HL-60 (cell line): ENCODE measurements at regions not wholly inside any gene's neighbourhood (a gene's known extent, or its start where the extent isn't known, plus 50 kb on each side); places are given as distances from the start of the nearest gene placed in this dataset.
"Not testable (repeated sequence)": the region's sequence is repeated elsewhere in the genome, so short reads cannot be mapped to it uniquely, and the experiment has no call there.

Experiments used
- DNase-seq, 2 experiments: peaks; one replicate each; pipeline ENCODE4 v3.0.0-alpha.2; 2010 to 2020; ENCODE audit warnings: low read depth in 1 of 2, low spot score in 1 of 2
- H3K27ac ChIP-seq: fragments of 250-450 bp; sonication (Bioruptor Pico); replicated peaks from 2 replicates; pipeline ENCODE4 v1.5.1; 2020; ENCODE audit warnings: mild to moderate bottlenecking, moderate library complexity
- H3K27me3 ChIP-seq: fragments of 250-450 bp; sonication (Bioruptor Pico); 2 replicates; pipeline ENCODE4 v1.5.1; 2021; ENCODE audit warnings: mild to moderate bottlenecking, moderate library complexity; ENCODE audit not compliant: insufficient read depth, poor library complexity, severe bottlenecking
- H3K4me3 ChIP-seq: replicated peaks from 2 replicates; pipeline ENCODE4 v1.5.1; 2011; ENCODE audit warnings: mild to moderate bottlenecking, control low read depth, low read length; ENCODE audit not compliant: insufficient read depth
- CTCF ChIP-seq: IDR thresholded peaks from one replicate; pipeline ENCODE4 v1.5.1; 2011; ENCODE audit warnings: low read length, control low read depth, inconsistent platforms; ENCODE audit not compliant: insufficient read depth
- GABPA ChIP-seq: IDR thresholded peaks from 2 replicates; pipeline ENCODE4 v1.6.1; 2012; ENCODE audit warnings: low read depth
- POLR2AphosphoS5 ChIP-seq: IDR thresholded peaks from 2 replicates; pipeline ENCODE4 v1.6.1; 2012; ENCODE audit warnings: low read depth
- SPI1 ChIP-seq: IDR thresholded peaks from 2 replicates; pipeline ENCODE4 v1.6.1; 2012; ENCODE audit warnings: low read depth, mild to moderate bottlenecking, borderline replicate concordance
- TF ChIP-seq, protein P1 (sequence below): IDR thresholded peaks from 2 replicates; pipeline ENCODE4 v1.6.1; 2012; ENCODE audit warnings: low read depth; ENCODE audit not compliant: insufficient replicate concordance

GRCh38 chrX:1060562-1060960 is 151.9 kb downstream of the CRLF2 start:
- H3K27me3 ChIP-seq = no peaks in the 10 kb centered on the region
- TF ChIP-seq GABPA (no peak), POLR2AphosphoS5 (no peak), SPI1 (no peak), CTCF (no peak)
- TF ChIP-seq, protein P1, sequence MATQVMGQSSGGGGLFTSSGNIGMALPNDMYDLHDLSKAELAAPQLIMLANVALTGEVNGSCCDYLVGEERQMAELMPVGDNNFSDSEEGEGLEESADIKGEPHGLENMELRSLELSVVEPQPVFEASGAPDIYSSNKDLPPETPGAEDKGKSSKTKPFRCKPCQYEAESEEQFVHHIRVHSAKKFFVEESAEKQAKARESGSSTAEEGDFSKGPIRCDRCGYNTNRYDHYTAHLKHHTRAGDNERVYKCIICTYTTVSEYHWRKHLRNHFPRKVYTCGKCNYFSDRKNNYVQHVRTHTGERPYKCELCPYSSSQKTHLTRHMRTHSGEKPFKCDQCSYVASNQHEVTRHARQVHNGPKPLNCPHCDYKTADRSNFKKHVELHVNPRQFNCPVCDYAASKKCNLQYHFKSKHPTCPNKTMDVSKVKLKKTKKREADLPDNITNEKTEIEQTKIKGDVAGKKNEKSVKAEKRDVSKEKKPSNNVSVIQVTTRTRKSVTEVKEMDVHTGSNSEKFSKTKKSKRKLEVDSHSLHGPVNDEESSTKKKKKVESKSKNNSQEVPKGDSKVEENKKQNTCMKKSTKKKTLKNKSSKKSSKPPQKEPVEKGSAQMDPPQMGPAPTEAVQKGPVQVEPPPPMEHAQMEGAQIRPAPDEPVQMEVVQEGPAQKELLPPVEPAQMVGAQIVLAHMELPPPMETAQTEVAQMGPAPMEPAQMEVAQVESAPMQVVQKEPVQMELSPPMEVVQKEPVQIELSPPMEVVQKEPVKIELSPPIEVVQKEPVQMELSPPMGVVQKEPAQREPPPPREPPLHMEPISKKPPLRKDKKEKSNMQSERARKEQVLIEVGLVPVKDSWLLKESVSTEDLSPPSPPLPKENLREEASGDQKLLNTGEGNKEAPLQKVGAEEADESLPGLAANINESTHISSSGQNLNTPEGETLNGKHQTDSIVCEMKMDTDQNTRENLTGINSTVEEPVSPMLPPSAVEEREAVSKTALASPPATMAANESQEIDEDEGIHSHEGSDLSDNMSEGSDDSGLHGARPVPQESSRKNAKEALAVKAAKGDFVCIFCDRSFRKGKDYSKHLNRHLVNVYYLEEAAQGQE = no peak
- H3K27ac ChIP-seq = no peak overlapping the region
- no peak overlapping the region for H3K4me3 ChIP-seq
- no peak for DNase-seq

DNA sequence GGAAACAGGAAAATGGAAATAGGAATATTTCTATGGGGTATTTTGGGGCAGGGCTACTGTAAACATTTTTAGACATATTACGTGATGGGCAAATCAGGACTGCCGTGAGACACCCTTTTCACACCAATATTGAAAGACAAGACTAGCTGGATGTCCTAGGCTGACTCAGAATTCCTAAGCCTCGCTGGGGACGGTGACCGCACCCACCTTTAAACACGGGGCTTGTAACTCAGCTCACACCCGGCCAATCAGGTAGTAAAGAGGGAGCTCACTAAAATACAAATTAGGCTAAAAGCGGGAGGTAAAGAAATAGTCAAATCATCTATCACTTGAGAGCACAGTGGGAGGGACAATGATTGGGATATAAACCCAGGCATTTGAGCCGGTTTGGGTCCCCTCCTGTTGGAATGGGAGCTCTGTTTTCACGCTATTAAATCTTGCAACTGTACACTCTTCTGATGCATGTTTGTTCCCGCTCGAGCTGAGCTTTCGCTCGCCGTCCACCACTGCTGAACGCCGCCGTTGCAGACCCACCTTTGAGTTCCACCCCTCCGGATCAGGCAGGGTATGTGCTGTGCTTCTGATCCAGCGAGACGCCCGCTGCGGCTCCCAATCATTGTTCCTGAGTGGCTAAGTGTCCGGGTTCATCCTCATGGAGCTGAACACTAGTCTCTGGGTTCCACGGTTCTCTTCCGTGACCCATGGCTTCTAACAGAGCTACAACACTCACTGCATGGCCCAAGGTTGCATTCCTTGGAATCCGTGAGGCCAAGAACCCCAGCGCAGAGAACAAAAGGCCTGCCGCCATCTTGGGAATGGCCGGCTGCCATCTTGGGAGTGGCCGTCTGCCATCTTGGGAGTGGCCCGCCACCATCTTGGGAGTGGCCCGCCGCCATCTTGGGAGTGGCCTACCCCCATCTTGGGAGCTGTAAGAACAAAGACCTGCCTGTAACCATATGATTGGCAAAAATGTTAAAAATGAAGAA is 152.6 kb downstream of the CRLF2 start:
- H3K27ac ChIP-seq = no peak overlapping the region
- H3K4me3 ChIP-seq = no peak overlapping the region
- DNase-seq = no peak
- no peaks in the 10 kb centered on the region for H3K27me3 ChIP-seq
- TF ChIP-seq GABPA (no peak), POLR2AphosphoS5 (peak; percentile 86)
- TF ChIP-seq, protein P1 = no peak

DNA sequence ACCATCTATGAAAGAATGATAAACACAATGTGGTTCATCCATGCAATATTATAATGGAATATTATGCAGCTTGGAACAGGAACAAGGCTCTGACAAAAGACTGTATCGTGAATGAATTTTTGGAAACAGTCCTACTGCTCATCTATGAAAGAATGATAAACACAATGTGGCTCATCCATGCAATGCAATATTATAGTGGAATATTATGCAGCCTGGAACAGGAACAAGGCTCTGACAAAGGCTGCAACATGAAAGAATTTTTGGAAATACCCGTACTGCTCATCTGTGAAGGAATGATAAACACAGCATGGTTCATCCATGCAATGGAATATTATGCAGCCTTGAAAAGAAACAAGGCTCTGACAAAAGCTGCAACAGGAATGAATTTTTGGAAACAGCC is 158.8 kb downstream of the CRLF2 start:
- H3K27me3 ChIP-seq, H3K4me3 ChIP-seq, H3K27ac ChIP-seq, DNase-seq: not testable (repeated sequence)

GRCh38 chrX:1053072-1053471 is 159.4 kb downstream of the CRLF2 start:
- Histone ChIP-seq H3K4me3 (no peak overlapping the region), H3K27ac (no peak overlapping the region), H3K27me3 (no peaks in the 10 kb centered on the region)
- TF ChIP-seq, protein P1 = no peak
- no peak for TF ChIP-seq SPI1
- no peak for TF ChIP-seq GABPA
- TF ChIP-seq POLR2AphosphoS5 = no peak
- no peak for TF ChIP-seq CTCF
- DNase-seq = no peak
